ENCODE measurements at regions not wholly inside any gene's neighbourhood (a gene's known extent, or its start where the extent isn't known, plus 50 kb on each side); places are given as distances from the start of the nearest gene placed in this dataset.

DNA sequence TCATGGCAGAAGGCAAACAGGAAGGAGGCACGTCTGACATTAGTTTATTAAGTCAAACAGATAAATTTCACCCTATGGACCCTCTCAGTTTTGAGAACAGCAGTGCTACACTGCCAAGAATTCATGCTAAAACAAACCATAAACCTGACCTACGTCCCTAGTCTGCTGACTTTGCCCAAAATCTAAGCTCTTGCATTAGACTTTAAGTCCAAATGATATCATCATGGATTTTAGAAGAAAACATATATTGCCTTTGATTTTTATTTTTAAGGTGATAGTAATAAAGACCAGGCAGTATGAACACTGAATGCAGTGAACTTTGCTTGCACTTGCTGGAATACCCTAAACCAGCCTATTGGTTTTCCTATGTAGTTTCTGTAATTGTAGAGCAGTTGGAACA lies 79.6 kb upstream of the GADL1 start:
- Histone ChIP-seq H3K4me3 (no peak overlapping the region), H3K27ac (ENCODE audit: low read depth) (no peak overlapping the region), H3K9me2 (ENCODE audit: insufficient read depth) (peaks cover 3% of the 10 kb centered on the region; the same call in 1 of the 2 replicates), H3K79me2 (replicated peaks; ENCODE audit: insufficient read depth) (no peaks in the 10 kb centered on the region), H3K4me2 (no peak overlapping the region), H4K20me1 (replicated peaks; ENCODE audit: insufficient read depth) (no peaks in the 10 kb centered on the region), H3K36me3 (ENCODE audit: insufficient read depth) (no peaks in the 10 kb centered on the region), H3F3A (replicated peaks; ENCODE audit: low read depth) (no peaks in the 10 kb centered on the region), H3K27me3 (ENCODE audit: insufficient read depth) (no peaks in the 10 kb centered on the region), H3K4me1 (ENCODE audit: insufficient read depth) (peaks cover 3% of the 10 kb centered on the region; the same call in 1 of the 2 replicates), H2AFZ (no peak overlapping the region)
- no peaks in the 10 kb centered on the region for H3K27me3 Mint-ChIP-seq (ENCODE audit: insufficient read depth, low read depth, poor library complexity)
- no peak for ATAC-seq
- H3K4me1 Mint-ChIP-seq = peaks cover 11% of the 10 kb centered on the region; the same call in 2 of the 3 replicates
- H3K4me3 Mint-ChIP-seq = no peak overlapping the region
- no peaks in the 10 kb centered on the region for H3K9me3 Mint-ChIP-seq
- no peak for TF ChIP-seq POLR2AphosphoS5 (IDR thresholded peaks at IDR 0.05; ENCODE audit: low read depth)
- no peak overlapping the region for H3K27ac Mint-ChIP-seq
- no peaks in the 10 kb centered on the region for H3K36me3 Mint-ChIP-seq (ENCODE audit: low read depth)
- no peak for DNase-seq (ENCODE audit: low spot score)

DNA sequence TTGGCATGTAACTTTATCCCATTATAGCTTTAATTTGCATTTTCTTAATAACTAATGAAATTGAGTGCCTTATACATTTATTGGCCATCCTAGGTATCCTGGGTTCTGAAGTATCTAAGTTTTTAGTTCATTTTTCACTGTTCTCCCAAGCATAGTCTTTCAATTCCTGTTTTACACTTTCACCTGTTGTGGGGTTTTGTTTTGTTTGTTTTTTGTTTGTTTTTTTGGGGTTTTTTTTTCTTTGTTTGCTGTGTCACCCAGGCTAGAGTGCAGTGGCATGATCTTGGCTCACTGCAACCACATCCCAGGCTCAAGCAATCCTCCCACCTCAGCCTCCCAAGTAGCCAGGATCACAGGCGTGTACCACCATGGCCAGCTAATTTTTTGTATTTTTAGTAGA lies 83.1 kb upstream of the GADL1 start:
- H3K9me3 Mint-ChIP-seq = no peaks in the 10 kb centered on the region
- H3K4me3 ChIP-seq = no peak overlapping the region
- no peaks in the 10 kb centered on the region for H4K20me1 ChIP-seq (replicated peaks; ENCODE audit: insufficient read depth)
- H3K4me3 Mint-ChIP-seq = no peak overlapping the region
- no peak for ATAC-seq
- no peaks in the 10 kb centered on the region for H3K27me3 ChIP-seq (ENCODE audit: insufficient read depth)
- H3K27ac Mint-ChIP-seq = no peak overlapping the region
- no peaks in the 10 kb centered on the region for H3K36me3 ChIP-seq (ENCODE audit: insufficient read depth)
- no peak overlapping the region for H3K27ac ChIP-seq (ENCODE audit: low read depth)
- no peaks in the 10 kb centered on the region for H3K79me2 ChIP-seq (replicated peaks; ENCODE audit: insufficient read depth)
- H3K36me3 Mint-ChIP-seq (ENCODE audit: low read depth) = no peaks in the 10 kb centered on the region
- H3K4me1 Mint-ChIP-seq = peaks cover 17% of the 10 kb centered on the region
- H3K9me2 ChIP-seq (ENCODE audit: insufficient read depth) = no peaks in the 10 kb centered on the region
- peaks cover 4% of the 10 kb centered on the region; the same call in 1 of the 2 replicates for H3K4me1 ChIP-seq (ENCODE audit: insufficient read depth)
- H3K27me3 Mint-ChIP-seq (ENCODE audit: insufficient read depth, low read depth, poor library complexity) = peaks cover 2% of the 10 kb centered on the region
- H3K4me2 ChIP-seq = no peak overlapping the region
- no peaks in the 10 kb centered on the region for H3F3A ChIP-seq (replicated peaks; ENCODE audit: low read depth)
- TF ChIP-seq EZH2 (IDR thresholded peaks at IDR 0.05; ENCODE audit: low read depth, unreplicated experiment) (no peak), ZNF331 (CRISPR knock-in tag; IDR thresholded peaks at IDR 0.05; ENCODE audit: low read depth) (no peak), JUNB (IDR thresholded peaks at IDR 0.05; ENCODE audit: unreplicated experiment) (no peak), CREB1 (CRISPR knock-in tag; IDR thresholded peaks at IDR 0.05; ENCODE audit: low read depth) (no peak), POLR2AphosphoS5 (IDR thresholded peaks at IDR 0.05; ENCODE audit: low read depth) (no peak)
- TF ChIP-seq, protein P1, sequence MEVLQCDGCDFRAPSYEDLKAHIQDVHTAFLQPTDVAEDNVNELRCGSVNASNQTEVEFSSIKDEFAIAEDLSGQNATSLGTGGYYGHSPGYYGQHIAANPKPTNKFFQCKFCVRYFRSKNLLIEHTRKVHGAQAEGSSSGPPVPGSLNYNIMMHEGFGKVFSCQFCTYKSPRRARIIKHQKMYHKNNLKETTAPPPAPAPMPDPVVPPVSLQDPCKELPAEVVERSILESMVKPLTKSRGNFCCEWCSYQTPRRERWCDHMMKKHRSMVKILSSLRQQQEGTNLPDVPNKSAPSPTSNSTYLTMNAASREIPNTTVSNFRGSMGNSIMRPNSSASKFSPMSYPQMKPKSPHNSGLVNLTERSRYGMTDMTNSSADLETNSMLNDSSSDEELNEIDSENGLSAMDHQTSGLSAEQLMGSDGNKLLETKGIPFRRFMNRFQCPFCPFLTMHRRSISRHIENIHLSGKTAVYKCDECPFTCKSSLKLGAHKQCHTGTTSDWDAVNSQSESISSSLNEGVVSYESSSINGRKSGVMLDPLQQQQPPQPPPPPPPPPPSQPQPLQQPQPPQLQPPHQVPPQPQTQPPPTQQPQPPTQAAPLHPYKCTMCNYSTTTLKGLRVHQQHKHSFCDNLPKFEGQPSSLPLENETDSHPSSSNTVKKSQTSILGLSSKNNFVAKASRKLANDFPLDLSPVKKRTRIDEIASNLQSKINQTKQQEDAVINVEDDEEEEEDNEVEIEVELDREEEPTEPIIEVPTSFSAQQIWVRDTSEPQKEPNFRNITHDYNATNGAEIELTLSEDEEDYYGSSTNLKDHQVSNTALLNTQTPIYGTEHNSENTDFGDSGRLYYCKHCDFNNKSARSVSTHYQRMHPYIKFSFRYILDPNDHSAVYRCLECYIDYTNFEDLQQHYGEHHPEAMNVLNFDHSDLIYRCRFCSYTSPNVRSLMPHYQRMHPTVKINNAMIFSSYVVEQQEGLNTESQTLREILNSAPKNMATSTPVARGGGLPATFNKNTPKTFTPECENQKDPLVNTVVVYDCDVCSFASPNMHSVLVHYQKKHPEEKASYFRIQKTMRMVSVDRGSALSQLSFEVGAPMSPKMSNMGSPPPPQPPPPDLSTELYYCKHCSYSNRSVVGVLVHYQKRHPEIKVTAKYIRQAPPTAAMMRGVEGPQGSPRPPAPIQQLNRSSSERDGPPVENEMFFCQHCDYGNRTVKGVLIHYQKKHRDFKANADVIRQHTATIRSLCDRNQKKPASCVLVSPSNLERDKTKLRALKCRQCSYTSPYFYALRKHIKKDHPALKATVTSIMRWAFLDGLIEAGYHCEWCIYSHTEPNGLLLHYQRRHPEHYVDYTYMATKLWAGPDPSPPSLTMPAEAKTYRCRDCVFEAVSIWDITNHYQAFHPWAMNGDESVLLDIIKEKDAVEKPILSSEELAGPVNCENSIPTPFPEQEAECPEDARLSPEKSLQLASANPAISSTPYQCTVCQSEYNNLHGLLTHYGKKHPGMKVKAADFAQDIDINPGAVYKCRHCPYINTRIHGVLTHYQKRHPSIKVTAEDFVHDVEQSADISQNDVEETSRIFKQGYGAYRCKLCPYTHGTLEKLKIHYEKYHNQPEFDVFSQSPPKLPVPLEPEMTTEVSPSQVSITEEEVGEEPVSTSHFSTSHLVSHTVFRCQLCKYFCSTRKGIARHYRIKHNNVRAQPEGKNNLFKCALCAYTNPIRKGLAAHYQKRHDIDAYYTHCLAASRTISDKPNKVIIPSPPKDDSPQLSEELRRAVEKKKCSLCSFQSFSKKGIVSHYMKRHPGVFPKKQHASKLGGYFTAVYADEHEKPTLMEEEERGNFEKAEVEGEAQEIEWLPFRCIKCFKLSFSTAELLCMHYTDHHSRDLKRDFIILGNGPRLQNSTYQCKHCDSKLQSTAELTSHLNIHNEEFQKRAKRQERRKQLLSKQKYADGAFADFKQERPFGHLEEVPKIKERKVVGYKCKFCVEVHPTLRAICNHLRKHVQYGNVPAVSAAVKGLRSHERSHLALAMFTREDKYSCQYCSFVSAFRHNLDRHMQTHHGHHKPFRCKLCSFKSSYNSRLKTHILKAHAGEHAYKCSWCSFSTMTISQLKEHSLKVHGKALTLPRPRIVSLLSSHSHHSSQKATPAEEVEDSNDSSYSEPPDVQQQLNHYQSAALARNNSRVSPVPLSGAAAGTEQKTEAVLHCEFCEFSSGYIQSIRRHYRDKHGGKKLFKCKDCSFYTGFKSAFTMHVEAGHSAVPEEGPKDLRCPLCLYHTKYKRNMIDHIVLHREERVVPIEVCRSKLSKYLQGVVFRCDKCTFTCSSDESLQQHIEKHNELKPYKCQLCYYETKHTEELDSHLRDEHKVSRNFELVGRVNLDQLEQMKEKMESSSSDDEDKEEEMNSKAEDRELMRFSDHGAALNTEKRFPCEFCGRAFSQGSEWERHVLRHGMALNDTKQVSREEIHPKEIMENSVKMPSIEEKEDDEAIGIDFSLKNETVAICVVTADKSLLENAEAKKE (CRISPR knock-in tag; IDR thresholded peaks at IDR 0.05) = no peak
- TF ChIP-seq, protein P2, sequence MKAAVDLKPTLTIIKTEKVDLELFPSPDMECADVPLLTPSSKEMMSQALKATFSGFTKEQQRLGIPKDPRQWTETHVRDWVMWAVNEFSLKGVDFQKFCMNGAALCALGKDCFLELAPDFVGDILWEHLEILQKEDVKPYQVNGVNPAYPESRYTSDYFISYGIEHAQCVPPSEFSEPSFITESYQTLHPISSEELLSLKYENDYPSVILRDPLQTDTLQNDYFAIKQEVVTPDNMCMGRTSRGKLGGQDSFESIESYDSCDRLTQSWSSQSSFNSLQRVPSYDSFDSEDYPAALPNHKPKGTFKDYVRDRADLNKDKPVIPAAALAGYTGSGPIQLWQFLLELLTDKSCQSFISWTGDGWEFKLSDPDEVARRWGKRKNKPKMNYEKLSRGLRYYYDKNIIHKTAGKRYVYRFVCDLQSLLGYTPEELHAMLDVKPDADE (IDR thresholded peaks at IDR 0.05) = no peak
- TF ChIP-seq, protein P3, sequence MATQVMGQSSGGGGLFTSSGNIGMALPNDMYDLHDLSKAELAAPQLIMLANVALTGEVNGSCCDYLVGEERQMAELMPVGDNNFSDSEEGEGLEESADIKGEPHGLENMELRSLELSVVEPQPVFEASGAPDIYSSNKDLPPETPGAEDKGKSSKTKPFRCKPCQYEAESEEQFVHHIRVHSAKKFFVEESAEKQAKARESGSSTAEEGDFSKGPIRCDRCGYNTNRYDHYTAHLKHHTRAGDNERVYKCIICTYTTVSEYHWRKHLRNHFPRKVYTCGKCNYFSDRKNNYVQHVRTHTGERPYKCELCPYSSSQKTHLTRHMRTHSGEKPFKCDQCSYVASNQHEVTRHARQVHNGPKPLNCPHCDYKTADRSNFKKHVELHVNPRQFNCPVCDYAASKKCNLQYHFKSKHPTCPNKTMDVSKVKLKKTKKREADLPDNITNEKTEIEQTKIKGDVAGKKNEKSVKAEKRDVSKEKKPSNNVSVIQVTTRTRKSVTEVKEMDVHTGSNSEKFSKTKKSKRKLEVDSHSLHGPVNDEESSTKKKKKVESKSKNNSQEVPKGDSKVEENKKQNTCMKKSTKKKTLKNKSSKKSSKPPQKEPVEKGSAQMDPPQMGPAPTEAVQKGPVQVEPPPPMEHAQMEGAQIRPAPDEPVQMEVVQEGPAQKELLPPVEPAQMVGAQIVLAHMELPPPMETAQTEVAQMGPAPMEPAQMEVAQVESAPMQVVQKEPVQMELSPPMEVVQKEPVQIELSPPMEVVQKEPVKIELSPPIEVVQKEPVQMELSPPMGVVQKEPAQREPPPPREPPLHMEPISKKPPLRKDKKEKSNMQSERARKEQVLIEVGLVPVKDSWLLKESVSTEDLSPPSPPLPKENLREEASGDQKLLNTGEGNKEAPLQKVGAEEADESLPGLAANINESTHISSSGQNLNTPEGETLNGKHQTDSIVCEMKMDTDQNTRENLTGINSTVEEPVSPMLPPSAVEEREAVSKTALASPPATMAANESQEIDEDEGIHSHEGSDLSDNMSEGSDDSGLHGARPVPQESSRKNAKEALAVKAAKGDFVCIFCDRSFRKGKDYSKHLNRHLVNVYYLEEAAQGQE (IDR thresholded peaks at IDR 0.05; ENCODE audit: unreplicated experiment) = no peak
- TF ChIP-seq, protein P4, sequence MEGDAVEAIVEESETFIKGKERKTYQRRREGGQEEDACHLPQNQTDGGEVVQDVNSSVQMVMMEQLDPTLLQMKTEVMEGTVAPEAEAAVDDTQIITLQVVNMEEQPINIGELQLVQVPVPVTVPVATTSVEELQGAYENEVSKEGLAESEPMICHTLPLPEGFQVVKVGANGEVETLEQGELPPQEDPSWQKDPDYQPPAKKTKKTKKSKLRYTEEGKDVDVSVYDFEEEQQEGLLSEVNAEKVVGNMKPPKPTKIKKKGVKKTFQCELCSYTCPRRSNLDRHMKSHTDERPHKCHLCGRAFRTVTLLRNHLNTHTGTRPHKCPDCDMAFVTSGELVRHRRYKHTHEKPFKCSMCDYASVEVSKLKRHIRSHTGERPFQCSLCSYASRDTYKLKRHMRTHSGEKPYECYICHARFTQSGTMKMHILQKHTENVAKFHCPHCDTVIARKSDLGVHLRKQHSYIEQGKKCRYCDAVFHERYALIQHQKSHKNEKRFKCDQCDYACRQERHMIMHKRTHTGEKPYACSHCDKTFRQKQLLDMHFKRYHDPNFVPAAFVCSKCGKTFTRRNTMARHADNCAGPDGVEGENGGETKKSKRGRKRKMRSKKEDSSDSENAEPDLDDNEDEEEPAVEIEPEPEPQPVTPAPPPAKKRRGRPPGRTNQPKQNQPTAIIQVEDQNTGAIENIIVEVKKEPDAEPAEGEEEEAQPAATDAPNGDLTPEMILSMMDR (conservative IDR thresholded peaks at IDR 0.05; ENCODE audit: low read depth in 2 of 2) = no peak
- DNase-seq (ENCODE audit: low spot score) = no peak
- no peak overlapping the region for H2AFZ ChIP-seq
